ENCODE measurements at regions not wholly inside any gene's neighbourhood (a gene's known extent, or its start where the extent isn't known, plus 50 kb on each side); places are given as distances from the start of the nearest gene placed in this dataset.

DNA sequence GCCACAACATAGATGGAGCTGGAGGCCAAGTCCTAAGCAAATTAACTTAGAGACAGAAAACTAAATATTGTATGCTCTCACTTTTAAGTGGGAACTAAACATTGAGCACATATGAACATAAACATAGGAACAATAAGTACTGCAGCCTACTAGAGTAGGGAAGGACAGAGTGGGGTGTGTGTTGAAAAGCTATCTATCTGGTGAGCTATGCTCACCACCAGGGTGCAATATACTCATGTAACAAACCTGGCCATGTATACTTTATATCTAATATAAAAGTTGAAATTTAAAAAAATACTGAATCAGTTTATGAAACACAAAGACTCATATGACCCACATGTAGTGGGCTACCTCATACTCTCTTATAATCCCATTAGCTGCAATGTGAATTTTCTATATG lies 1305.0 kb downstream of the LRFN5 start:
- TF ChIP-seq EZH2 (IDR thresholded peaks at IDR 0.05; ENCODE audit: borderline replicate concordance, low read depth, low read length, severe bottlenecking) = no peak
- TF ChIP-seq POLR2A (IDR thresholded peaks at IDR 0.05; ENCODE audit: low read depth, low read length) = no peak
- TF ChIP-seq, protein P1, sequence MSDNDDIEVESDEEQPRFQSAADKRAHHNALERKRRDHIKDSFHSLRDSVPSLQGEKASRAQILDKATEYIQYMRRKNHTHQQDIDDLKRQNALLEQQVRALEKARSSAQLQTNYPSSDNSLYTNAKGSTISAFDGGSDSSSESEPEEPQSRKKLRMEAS (IDR thresholded peaks at IDR 0.05; ENCODE audit: insufficient read depth, insufficient read length) = no peak
- TF ChIP-seq, protein P2, sequence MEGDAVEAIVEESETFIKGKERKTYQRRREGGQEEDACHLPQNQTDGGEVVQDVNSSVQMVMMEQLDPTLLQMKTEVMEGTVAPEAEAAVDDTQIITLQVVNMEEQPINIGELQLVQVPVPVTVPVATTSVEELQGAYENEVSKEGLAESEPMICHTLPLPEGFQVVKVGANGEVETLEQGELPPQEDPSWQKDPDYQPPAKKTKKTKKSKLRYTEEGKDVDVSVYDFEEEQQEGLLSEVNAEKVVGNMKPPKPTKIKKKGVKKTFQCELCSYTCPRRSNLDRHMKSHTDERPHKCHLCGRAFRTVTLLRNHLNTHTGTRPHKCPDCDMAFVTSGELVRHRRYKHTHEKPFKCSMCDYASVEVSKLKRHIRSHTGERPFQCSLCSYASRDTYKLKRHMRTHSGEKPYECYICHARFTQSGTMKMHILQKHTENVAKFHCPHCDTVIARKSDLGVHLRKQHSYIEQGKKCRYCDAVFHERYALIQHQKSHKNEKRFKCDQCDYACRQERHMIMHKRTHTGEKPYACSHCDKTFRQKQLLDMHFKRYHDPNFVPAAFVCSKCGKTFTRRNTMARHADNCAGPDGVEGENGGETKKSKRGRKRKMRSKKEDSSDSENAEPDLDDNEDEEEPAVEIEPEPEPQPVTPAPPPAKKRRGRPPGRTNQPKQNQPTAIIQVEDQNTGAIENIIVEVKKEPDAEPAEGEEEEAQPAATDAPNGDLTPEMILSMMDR (IDR thresholded peaks at IDR 0.05; ENCODE audit: extremely low read depth in 1 of 2, insufficient read depth in 1 of 2, low read depth in 1 of 2, low read length in 2 of 2) = no peak
- no peak for TF ChIP-seq POLR2AphosphoS5 (IDR thresholded peaks at IDR 0.05; ENCODE audit: insufficient read depth, low read depth, low read length)
- no peak for TF ChIP-seq JUN (IDR thresholded peaks at IDR 0.05; ENCODE audit: borderline replicate concordance, insufficient read depth, insufficient read length, low read depth)
- no peak for TF ChIP-seq MYC (IDR thresholded peaks at IDR 0.05; ENCODE audit: low read depth, low read length)
- TF ChIP-seq GATA2 (IDR thresholded peaks at IDR 0.05; ENCODE audit: insufficient read depth, insufficient read length, low read depth, low read length) = no peak

Measured in endothelial cell of umbilical vein (primary cell).